ENCODE measurements at regions not wholly inside any gene's neighbourhood (a gene's known extent, or its start where the extent isn't known, plus 50 kb on each side); places are given as distances from the start of the nearest gene placed in this dataset.

GRCh38 chr4:171142045-171142444 is 671.2 kb upstream of the GALNTL6 start (continued):
- no peak for TF ChIP-seq CTCF (conservative IDR thresholded peaks at IDR 0.05; ENCODE audit: low read depth in 2 of 2)
- TF ChIP-seq EZH2 (IDR thresholded peaks at IDR 0.05; ENCODE audit: low read depth, unreplicated experiment): no peak
- no peak for TF ChIP-seq JUNB (IDR thresholded peaks at IDR 0.05; ENCODE audit: unreplicated experiment)

GRCh38 chr4:171130256-171130801 is 682.9 kb upstream of the GALNTL6 start:
- ATAC-seq (no peak), DNase-seq (ENCODE audit: low spot score) (peak; percentile 4)
- no peaks in the 10 kb centered on the region for H3F3A ChIP-seq (replicated peaks; ENCODE audit: low read depth)
- no peak overlapping the region for H3K4me3 ChIP-seq
- no peaks in the 10 kb centered on the region for H3K79me2 ChIP-seq (replicated peaks; ENCODE audit: insufficient read depth)
- H3K9me2 ChIP-seq (ENCODE audit: insufficient read depth): no peaks in the 10 kb centered on the region
- H3K4me3 Mint-ChIP-seq: no peak overlapping the region
- H3K4me2 ChIP-seq: no peak overlapping the region
- peaks cover 4% of the 10 kb centered on the region; the same call in 2 of the 3 replicates for H3K4me1 Mint-ChIP-seq
- H3K27ac ChIP-seq (ENCODE audit: low read depth): no peak overlapping the region
- H3K36me3 Mint-ChIP-seq (ENCODE audit: low read depth): no peaks in the 10 kb centered on the region
- no peaks in the 10 kb centered on the region for H3K27me3 ChIP-seq (ENCODE audit: insufficient read depth)
- H3K9me3 Mint-ChIP-seq: no peaks in the 10 kb centered on the region
- no peaks in the 10 kb centered on the region for H3K27me3 Mint-ChIP-seq (ENCODE audit: insufficient read depth, low read depth, poor library complexity)
- H3K36me3 ChIP-seq (ENCODE audit: insufficient read depth): no peaks in the 10 kb centered on the region
- peak overlapping the region; percentile 6; the same call in 1 of the 2 replicates for H2AFZ ChIP-seq
- H3K27ac Mint-ChIP-seq: no peak overlapping the region; the same call in 1 of the 2 replicates
- no peaks in the 10 kb centered on the region for H3K4me1 ChIP-seq (ENCODE audit: insufficient read depth)
- H4K20me1 ChIP-seq (replicated peaks; ENCODE audit: insufficient read depth): no peaks in the 10 kb centered on the region
- no peak for TF ChIP-seq STAT1 (IDR thresholded peaks at IDR 0.05; ENCODE audit: unreplicated experiment)
- TF ChIP-seq EZH2 (IDR thresholded peaks at IDR 0.05; ENCODE audit: low read depth, unreplicated experiment): no peak
- TF ChIP-seq POLR2AphosphoS5 (IDR thresholded peaks at IDR 0.05; ENCODE audit: low read depth): no peak
- no peak for TF ChIP-seq NANOG (IDR thresholded peaks at IDR 0.05; ENCODE audit: borderline replicate concordance)
- no peak for TF ChIP-seq ZNF331 (CRISPR knock-in tag; IDR thresholded peaks at IDR 0.05; ENCODE audit: low read depth)
- no peak for TF ChIP-seq ETS1 (IDR thresholded peaks at IDR 0.05)
- TF ChIP-seq EZH2phosphoT487 (IDR thresholded peaks at IDR 0.05; ENCODE audit: unreplicated experiment): no peak
- TF ChIP-seq CTCF (conservative IDR thresholded peaks at IDR 0.05; ENCODE audit: low read depth in 2 of 2): no peak
- no peak for TF ChIP-seq REST (IDR thresholded peaks at IDR 0.05; ENCODE audit: unreplicated experiment)
- TF ChIP-seq ZNF114 (CRISPR knock-in tag; IDR thresholded peaks at IDR 0.05): no peak
- no peak for TF ChIP-seq CREB1 (CRISPR knock-in tag; IDR thresholded peaks at IDR 0.05; ENCODE audit: low read depth)

Measured in GM23338 (cell line).